H9 (cell line): ENCODE measurements at regions not wholly inside any gene's neighbourhood (a gene's known extent, or its start where the extent isn't known, plus 50 kb on each side); places are given as distances from the start of the nearest gene placed in this dataset.

Experiments used
- DNase-seq: peaks from one replicate; pipeline ENCODE4 v3.0.0-alpha.2; 2017
- H2AFZ ChIP-seq: one replicate; pipeline ENCODE4 v1.6.1; 2013; ENCODE audit warnings: mild to moderate bottlenecking, low read length, control low read depth, moderate library complexity
- H2AK5ac ChIP-seq: 2 replicates; pipeline ENCODE4 v1.6.1; 2013; ENCODE audit warnings: low read length, control low read depth, mixed read lengths; ENCODE audit not compliant: insufficient read length
- H2BK120ac ChIP-seq: one replicate; pipeline ENCODE4 v1.6.1; 2013; ENCODE audit warnings: low read depth, mild to moderate bottlenecking, low read length, control low read depth, inconsistent platforms; ENCODE audit not compliant: poor library complexity, severe bottlenecking
- H2BK12ac ChIP-seq: 2 replicates; pipeline ENCODE4 v1.6.1; 2013; ENCODE audit warnings: low read length, control low read depth, mixed read lengths, low read depth; ENCODE audit not compliant: insufficient read length
- H2BK15ac ChIP-seq: 2 replicates; pipeline ENCODE4 v1.6.1; 2013; ENCODE audit warnings: low read depth, low read length, control low read depth
- H2BK20ac ChIP-seq: one replicate; pipeline ENCODE4 v1.6.1; 2013; ENCODE audit warnings: low read depth, mild to moderate bottlenecking, low read length, control low read depth, inconsistent platforms; ENCODE audit not compliant: poor library complexity, severe bottlenecking
- H2BK5ac ChIP-seq: 2 replicates; pipeline ENCODE4 v1.6.1; 2013; ENCODE audit warnings: low read length, control low read depth, mixed read lengths; ENCODE audit not compliant: insufficient read length
- H3K14ac ChIP-seq: 2 replicates; pipeline ENCODE4 v1.6.1; 2013; ENCODE audit warnings: low read length, control low read depth; ENCODE audit not compliant: insufficient read depth
- H3K18ac ChIP-seq: 2 replicates; pipeline ENCODE4 v1.6.1; 2013; ENCODE audit warnings: low read depth, mild to moderate bottlenecking, mixed read lengths, low read length, control low read depth; ENCODE audit not compliant: insufficient read length
- H3K23ac ChIP-seq: 2 replicates; pipeline ENCODE4 v1.6.1; 2013; ENCODE audit warnings: low read length, control low read depth, mixed read lengths, low read depth; ENCODE audit not compliant: insufficient read length
- H3K23me2 ChIP-seq: 2 replicates; pipeline ENCODE4 v1.6.1; 2013; ENCODE audit warnings: low read depth, mild to moderate bottlenecking, mixed read lengths, low read length, control low read depth; ENCODE audit not compliant: insufficient read length, poor library complexity, severe bottlenecking
- H3K27ac ChIP-seq: 2 replicates; pipeline ENCODE4 v1.5.1; 2013; ENCODE audit warnings: low read length, control low read depth, mixed read lengths, low read depth; ENCODE audit not compliant: insufficient read length
- H3K27me3 ChIP-seq: 2 replicates; pipeline ENCODE4 v1.6.1; 2013; ENCODE audit warnings: low read length, control low read depth, inconsistent platforms; ENCODE audit not compliant: insufficient read depth
- H3K4ac ChIP-seq: 2 replicates; pipeline ENCODE4 v1.6.1; 2013; ENCODE audit warnings: low read depth, mild to moderate bottlenecking, control low read depth, inconsistent platforms, low read length, moderate library complexity
- H3K4me1 ChIP-seq: 2 replicates; pipeline ENCODE4 v1.6.1; 2013; ENCODE audit warnings: low read length, control low read depth, inconsistent platforms; ENCODE audit not compliant: insufficient read depth
- H3K4me2 ChIP-seq: 2 replicates; pipeline ENCODE4 v1.6.1; 2013; ENCODE audit warnings: low read length, control low read depth, mixed read lengths; ENCODE audit not compliant: insufficient read length, insufficient read depth
- H3K56ac ChIP-seq: 2 replicates; pipeline ENCODE4 v1.6.1; 2013; ENCODE audit warnings: low read depth, mild to moderate bottlenecking, mixed read lengths, low read length, control low read depth; ENCODE audit not compliant: insufficient read length
- H3K79me1 ChIP-seq: 2 replicates; pipeline ENCODE4 v1.6.1; 2013; ENCODE audit warnings: low read depth, mild to moderate bottlenecking, moderate library complexity, low read length, control low read depth, inconsistent platforms; ENCODE audit not compliant: insufficient read depth, poor library complexity, severe bottlenecking
- H3K79me2 ChIP-seq: 2 replicates; pipeline ENCODE4 v1.6.1; 2013; ENCODE audit warnings: low read length, control low read depth, inconsistent platforms; ENCODE audit not compliant: insufficient read depth
- H3K9ac ChIP-seq: 2 replicates; pipeline ENCODE4 v1.6.1; 2013; ENCODE audit warnings: low read length, control low read depth, mixed read lengths; ENCODE audit not compliant: insufficient read length; ENCODE audit errors: extremely low read depth
- H3K9me3 ChIP-seq: one replicate; pipeline ENCODE4 v1.6.1; 2013; ENCODE audit warnings: low read depth, low read length, inconsistent platforms; ENCODE audit not compliant: control insufficient read depth
- H3T11ph ChIP-seq: one replicate; pipeline ENCODE4 v1.6.1; 2013; ENCODE audit warnings: mild to moderate bottlenecking, low read length, control low read depth, inconsistent platforms
- H4K20me1 ChIP-seq: one replicate; pipeline ENCODE4 v1.6.1; 2013; ENCODE audit not compliant: control insufficient read depth, insufficient read length, insufficient read depth
- H4K5ac ChIP-seq: 2 replicates; pipeline ENCODE4 v1.6.1; 2013; ENCODE audit warnings: low read depth, mild to moderate bottlenecking, mixed read lengths, low read length, control low read depth; ENCODE audit not compliant: insufficient read length
- H4K8ac ChIP-seq: replicated peaks from 2 replicates; pipeline ENCODE4 v1.6.1; 2013; ENCODE audit warnings: low read length, control low read depth, mixed read lengths, low read depth; ENCODE audit not compliant: insufficient read length
- H4K91ac ChIP-seq: 2 replicates; pipeline ENCODE4 v1.6.1; 2013; ENCODE audit warnings: low read depth, mild to moderate bottlenecking, moderate library complexity, mixed read lengths, low read length, control low read depth; ENCODE audit not compliant: insufficient read length
- H3K27ac Mint-ChIP-seq, 3 experiments: 2 replicates in 2 of 3; 3 replicates in 1 of 3; pipeline ENCODE4 v1.8.0; 2020 to 2021; ENCODE audit warnings: mixed read lengths in 3 of 3, mild to moderate bottlenecking in 1 of 3, moderate library complexity in 1 of 3
- H3K27me3 Mint-ChIP-seq: 2 replicates; pipeline ENCODE4 v1.8.0; 2021; ENCODE audit warnings: low read depth, mild to moderate bottlenecking, moderate library complexity, mixed read lengths
- H3K36me3 Mint-ChIP-seq, 3 experiments: 2 replicates in 2 of 3; 3 replicates in 1 of 3; pipeline ENCODE4 v1.8.0; 2020 to 2021; ENCODE audit warnings: low read depth in 3 of 3, mixed read lengths in 3 of 3; ENCODE audit not compliant: insufficient read depth in 1 of 3
- H3K4me1 Mint-ChIP-seq, 2 experiments: 2 replicates each; pipeline ENCODE4 v1.8.0; 2020; ENCODE audit warnings: mixed read lengths in 2 of 2
- H3K4me3 Mint-ChIP-seq, 2 experiments: 2 replicates in 1 of 2; 3 replicates in 1 of 2; pipeline ENCODE4 v1.8.0; 2020 to 2021; ENCODE audit warnings: mild to moderate bottlenecking in 2 of 2, mixed read lengths in 2 of 2, moderate library complexity in 1 of 2
- H3K9me3 Mint-ChIP-seq, 2 experiments: 2 replicates in 1 of 2; 3 replicates in 1 of 2; pipeline ENCODE4 v1.8.0; 2020; ENCODE audit warnings: mild to moderate bottlenecking in 2 of 2, mixed read lengths in 2 of 2, moderate library complexity in 1 of 2
- WGBS: extraction: QIAGEN DNeasy Blood & Tissue Kit; methylation state at CpG from one replicate; pipeline ENCODE4 v1.1.7; 2013; ENCODE audit warnings: missing lambda C conversion rate, low lambda C conversion rate, mixed read lengths; ENCODE audit not compliant: insufficient read length; ENCODE audit errors: extremely low coverage; 5-methylcytosine and 5-hydroxymethylcytosine counted together
- TF ChIP-seq, protein P1 (sequence below): fragments of 200-600 bp; sonication (generic); conservative IDR thresholded peaks from 3 replicates; pipeline ENCODE4 v1.8.0; 2021; ENCODE audit warnings: antibody characterized with exemption, mild to moderate bottlenecking

DNA sequence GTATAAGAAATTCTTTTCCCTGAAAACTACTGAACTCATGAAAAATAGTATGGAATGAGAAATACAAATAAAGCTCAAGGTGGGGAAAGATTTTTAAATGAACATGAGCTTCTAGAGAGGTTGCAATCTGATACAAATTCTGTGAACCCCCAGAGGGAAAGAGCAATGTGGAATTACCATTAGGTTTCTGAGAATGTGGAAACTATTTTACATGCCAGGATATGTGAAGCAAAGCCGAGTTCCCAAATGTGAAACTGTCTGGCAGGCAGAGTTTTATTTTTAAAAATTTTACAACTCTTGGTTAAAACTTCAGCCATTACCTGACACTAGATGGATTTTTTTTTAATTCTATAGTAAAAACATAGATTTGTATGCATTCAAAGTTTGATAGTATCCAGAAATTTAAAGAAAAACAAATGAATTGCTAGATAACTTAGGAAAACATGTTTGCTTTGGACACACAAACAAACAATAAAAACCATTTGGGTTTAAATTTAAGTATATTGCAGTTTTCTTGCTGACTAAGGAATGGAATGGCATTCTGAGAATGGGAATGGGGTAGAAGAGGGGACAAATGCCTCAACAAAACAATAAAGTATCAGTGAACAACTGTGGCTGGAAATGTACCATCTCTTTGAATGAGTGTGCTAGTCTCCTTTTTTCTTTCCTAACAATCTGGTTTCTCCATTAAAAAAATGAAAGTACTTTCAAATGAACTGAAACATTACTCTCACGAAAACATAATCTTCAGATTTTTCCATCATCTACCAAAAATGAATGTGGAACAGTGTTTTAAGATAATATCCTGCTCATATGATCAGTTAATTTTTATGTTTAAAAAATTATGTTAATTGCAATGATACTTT is 99.6 kb downstream of the PCDH18 start:
- no peak overlapping the region for H3K27ac ChIP-seq
- WGBS, result no CpG with 5 or more reads among the region's 2 CpGs
- TF ChIP-seq, protein P1, sequence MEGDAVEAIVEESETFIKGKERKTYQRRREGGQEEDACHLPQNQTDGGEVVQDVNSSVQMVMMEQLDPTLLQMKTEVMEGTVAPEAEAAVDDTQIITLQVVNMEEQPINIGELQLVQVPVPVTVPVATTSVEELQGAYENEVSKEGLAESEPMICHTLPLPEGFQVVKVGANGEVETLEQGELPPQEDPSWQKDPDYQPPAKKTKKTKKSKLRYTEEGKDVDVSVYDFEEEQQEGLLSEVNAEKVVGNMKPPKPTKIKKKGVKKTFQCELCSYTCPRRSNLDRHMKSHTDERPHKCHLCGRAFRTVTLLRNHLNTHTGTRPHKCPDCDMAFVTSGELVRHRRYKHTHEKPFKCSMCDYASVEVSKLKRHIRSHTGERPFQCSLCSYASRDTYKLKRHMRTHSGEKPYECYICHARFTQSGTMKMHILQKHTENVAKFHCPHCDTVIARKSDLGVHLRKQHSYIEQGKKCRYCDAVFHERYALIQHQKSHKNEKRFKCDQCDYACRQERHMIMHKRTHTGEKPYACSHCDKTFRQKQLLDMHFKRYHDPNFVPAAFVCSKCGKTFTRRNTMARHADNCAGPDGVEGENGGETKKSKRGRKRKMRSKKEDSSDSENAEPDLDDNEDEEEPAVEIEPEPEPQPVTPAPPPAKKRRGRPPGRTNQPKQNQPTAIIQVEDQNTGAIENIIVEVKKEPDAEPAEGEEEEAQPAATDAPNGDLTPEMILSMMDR, result no peak
- H3K56ac ChIP-seq, result no peak overlapping the region
- no peak overlapping the region for H3T11ph ChIP-seq
- no peak overlapping the region for H3K4ac ChIP-seq
- H3K27me3 Mint-ChIP-seq, result no peaks in the 10 kb centered on the region
- no peaks in the 10 kb centered on the region for H3K4me1 ChIP-seq
- no peaks in the 10 kb centered on the region for H3K9me3 ChIP-seq
- no peak overlapping the region for H2AK5ac ChIP-seq
- no peak overlapping the region for H3K14ac ChIP-seq
- no peak overlapping the region for H2BK20ac ChIP-seq
- H4K20me1 ChIP-seq, result no peaks in the 10 kb centered on the region
- no peaks in the 10 kb centered on the region for H3K23me2 ChIP-seq
- H3K4me2 ChIP-seq, result no peak overlapping the region
- H3K18ac ChIP-seq, result no peak overlapping the region
- no peaks in the 10 kb centered on the region; a peak in 1 of 7 replicates for H3K36me3 Mint-ChIP-seq
- no peak overlapping the region for H3K27ac Mint-ChIP-seq
- no peak overlapping the region for H3K4me3 Mint-ChIP-seq
- no peaks in the 10 kb centered on the region for H3K27me3 ChIP-seq
- H2BK5ac ChIP-seq, result no peak overlapping the region
- H4K91ac ChIP-seq, result no peak overlapping the region
- no peak overlapping the region for H2BK12ac ChIP-seq
- H2BK120ac ChIP-seq, result no peak overlapping the region
- no peak overlapping the region for H2AFZ ChIP-seq
- H3K79me1 ChIP-seq, result no peaks in the 10 kb centered on the region
- no peak overlapping the region for H4K8ac ChIP-seq
- no peak for DNase-seq
- peaks cover 0 to 7% of the 10 kb centered on the region in 2 experiments; a peak in 1 of 4 replicates for H3K4me1 Mint-ChIP-seq
- no peak overlapping the region for H2BK15ac ChIP-seq
- no peak overlapping the region for H4K5ac ChIP-seq
- no peak overlapping the region for H3K23ac ChIP-seq
- H3K9ac ChIP-seq, result no peak overlapping the region
- H3K79me2 ChIP-seq, result no peaks in the 10 kb centered on the region
- H3K9me3 Mint-ChIP-seq, result no peaks in the 10 kb centered on the region
